Glomerular visceral epithelial cell (primary cell): ENCODE measurements at regions not wholly inside any gene's neighbourhood (a gene's known extent, or its start where the extent isn't known, plus 50 kb on each side); places are given as distances from the start of the nearest gene placed in this dataset.
"Not testable (repeated sequence)": the region's sequence is repeated elsewhere in the genome, so short reads cannot be mapped to it uniquely, and the experiment has no call there.

ENCODE experiments used
- DNase-seq: peaks from one replicate; pipeline ENCODE4 v3.0.0-alpha.2; 2016; ENCODE audit errors: extremely low spot score

DNA sequence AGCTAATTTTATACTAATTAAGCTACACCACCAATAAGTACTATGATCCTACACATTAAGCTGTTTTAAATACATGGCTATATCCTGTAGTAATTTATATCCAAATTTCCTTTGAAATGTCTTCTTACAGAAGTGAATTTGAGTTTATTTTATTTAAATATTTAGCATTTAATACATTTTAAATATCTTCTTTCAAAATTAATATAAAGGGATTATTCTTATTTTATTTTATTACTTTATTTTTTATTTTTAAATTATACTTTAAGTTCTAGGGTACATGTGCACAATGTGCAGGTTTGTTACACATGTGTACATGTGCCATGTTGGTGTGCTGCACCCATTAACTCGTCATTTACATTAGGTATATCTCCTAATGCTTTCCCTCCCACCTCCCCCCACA lies 310.9 kb upstream of the IZUMO3 start:
- not testable (repeated sequence) for DNase-seq

DNA sequence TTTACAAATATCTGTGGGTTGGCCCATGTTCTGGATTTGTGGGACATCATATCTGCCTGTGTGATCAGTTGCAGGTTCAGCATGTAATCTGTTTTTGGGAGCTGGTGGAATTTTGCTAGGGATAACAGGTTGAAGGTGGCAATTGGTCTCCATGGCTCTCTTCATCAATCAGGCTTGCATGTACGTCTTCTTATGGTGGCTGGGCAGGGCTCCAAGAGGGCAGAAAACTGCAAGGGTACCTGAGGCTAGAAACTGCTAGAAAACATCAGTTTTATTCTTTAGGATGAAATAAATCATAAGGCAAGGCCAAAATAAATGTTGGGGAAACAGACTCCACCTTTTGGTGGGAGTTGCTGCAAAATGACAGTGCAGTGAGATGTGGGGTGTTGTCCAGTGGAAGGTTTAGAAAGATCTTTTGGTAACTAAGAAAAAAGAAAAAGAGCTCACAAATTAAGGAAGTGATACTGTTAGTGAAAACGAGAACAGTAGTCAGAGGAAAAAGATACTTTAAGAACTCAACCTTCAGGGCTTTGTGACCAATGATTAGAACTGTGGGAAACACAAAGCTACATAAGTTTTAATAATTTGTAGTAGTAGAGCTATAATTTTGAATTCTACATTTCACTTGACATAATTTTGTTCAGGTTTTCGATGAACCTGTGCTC lies 300.7 kb upstream of the IZUMO3 start:
- no peak for DNase-seq

DNA sequence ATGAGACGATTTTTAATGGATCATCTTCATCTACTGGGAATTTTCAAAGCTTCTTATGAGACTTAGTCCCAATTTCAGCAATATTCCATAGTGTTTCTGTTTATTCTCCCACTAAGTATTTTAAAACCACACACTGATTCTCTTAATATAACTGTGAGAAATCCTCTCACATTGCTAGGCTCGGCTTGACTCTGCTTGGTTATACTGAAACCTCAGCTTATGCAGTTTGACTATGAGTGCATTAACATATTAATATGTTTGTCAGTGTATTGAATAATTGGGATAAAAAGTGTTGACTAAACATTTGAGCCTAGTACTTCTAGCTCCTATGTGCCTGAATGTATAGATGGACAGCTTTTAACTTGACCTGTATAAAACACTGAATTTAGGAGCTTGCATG lies 298.5 kb upstream of the IZUMO3 start:
- DNase-seq = no peak

DNA sequence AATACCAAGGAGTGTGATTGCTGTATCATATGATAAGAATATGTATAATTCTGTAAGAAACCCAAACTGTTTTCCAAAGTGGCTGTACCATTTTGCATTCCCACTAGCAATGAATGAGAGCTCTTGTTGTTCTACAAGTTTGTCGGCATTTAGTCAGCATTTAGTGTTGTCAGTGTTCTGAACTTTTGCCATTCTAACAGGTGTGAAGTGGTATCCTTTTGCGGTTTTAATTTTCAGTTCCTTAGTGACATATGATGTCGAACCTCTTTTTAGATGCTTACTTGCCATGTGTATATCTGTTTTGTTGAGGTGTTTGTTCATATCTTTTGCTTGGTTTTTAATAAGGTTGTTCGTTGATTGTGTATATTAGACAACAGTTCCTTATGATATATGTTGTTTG lies 296.3 kb upstream of the IZUMO3 start:
- no peak for DNase-seq

DNA sequence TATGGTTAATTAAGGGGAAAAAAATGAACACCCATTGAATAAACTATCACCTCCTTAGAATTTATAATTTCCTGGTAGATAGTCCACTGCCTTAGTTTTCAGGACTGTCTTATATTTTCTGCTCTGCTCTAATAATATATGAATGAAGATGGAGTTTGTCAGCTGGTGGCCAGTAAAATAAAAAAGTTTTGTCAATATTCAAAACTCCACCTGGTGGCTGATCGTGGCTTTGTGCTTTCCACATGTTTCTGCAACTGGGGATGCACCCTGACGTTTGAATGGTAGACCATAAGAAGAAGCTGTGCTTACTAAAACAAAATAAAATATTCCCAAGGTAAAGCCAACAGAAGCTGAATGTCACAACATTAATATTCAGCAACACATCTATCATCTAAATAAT lies 286.6 kb upstream of the IZUMO3 start:
- DNase-seq = peak; percentile 5

DNA sequence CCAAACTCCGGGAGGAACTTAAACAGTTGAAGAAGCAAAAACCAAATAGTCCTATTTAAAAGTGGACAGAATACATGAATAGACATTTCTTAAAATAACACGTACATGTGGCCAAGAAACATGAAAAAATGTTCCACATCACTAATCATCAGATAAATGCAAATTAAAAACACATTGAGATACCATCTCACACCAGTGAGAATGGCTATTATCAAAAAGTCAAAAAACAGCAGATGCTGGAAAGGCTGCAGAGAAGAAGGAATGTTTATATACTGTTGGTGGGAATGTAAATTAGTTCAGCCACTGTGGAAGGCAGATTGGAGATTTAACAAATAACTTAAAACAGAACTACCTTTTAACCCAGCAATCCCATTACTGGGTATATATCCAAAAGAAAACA lies 283.0 kb upstream of the IZUMO3 start:
- no peak for DNase-seq

DNA sequence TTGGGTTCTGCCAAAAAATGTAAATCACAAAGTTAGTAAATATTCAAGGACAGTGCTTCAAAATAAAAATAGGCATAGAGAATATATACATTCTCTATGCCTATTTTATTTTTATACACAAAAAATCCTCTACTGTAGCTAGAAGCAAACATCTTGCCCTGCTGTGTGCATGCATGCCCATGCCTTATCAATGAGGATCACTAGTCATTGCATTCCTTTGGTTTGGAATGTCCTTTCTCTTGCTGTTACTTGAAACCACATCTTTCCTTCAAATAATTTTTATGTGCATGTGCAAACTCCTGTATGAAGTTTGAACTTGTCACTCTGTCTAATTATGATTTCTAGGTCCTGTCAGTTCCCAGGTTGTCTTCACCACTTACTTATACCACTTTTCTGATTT lies 278.9 kb upstream of the IZUMO3 start:
- DNase-seq = no peak

DNA sequence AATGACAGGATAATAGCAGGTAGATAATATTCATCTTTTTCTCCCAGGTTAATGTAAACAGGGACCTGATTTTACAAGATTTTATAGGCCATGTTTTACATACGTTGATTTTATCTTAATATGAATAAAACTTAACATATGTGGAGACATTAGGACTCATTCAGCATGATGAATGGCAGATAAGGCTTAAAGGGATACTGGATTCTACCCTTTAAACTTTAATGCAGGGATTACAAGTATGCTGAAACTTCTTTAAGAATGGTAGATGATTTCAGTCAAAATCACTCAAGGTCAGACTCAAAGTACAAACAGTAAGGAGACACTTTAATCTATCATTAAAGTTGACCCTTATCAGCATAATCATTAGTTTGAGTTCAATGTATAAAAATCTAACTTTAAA lies 274.5 kb upstream of the IZUMO3 start:
- no peak for DNase-seq

DNA sequence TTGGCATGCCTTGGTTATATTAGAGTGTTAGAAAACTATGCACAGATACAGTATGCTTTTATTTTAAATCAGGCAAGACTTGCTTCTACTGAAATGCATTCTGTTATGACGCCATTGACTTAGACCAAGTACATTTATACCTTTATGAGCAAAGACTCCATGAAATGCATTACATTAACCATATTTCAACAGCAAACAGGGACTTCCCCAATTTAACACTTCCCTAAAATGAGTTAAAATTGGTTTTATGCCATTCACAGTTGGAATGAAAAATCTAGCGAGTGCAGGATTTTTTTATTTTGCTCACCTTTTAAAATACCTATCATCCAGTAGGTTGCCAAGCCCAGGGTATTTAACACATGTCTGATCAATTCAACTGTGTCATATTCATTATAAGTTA lies 272.1 kb upstream of the IZUMO3 start:
- DNase-seq = no peak

DNA sequence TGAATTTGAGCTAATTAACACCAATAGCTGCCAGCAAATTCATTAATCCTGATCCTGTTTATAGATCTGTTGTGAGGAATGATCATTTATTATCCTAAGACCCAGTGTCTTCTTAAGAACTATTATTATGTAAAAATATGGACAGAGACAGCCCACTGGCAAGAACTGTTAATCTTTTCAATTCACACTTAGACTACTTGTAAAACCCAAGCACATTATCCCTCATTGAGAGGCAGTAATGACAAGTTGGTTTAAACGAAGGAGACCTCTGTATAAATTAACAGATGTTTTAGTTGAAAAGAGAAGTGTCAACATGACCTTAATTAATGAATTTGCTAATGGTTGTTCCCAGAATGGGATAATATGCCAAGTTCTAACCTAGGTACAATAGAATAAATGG lies 270.3 kb upstream of the IZUMO3 start:
- no peak for DNase-seq

DNA sequence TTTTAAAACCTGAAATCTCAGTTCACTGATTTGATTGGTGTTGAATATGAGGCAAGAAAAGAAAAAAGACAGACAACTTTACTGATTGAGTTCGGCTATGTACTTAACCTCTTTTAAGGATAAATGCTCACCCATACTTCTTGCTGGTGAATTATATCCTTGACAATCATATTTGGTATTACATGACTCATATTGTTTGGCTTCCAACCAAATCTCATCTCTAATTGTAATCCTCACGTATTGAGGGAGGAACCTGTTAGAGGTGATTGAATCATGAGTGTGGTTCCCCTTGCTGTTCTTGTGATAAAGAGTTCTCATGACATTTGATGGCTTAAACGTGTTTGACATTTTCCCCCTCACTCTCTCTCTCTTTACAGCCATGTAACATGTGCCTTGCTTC lies 255.6 kb upstream of the IZUMO3 start:
- no peak for DNase-seq

DNA sequence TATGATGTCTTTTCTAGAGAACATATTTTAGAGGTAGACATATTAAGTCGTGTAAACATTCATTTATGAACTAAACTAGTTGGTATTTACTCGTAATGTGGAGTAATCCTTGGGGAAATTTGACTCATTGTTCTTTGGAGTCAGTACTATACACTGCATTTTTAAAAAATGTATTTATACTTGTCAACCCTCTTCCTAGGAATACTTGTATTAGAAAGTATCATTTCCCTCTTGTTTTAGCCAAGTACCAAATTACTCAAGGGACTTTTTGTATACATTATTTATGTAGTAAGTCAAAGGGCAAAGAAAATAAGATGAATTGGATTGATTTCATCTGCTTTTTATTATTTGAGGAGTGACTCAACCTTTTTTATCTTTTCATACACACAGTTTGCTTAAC lies 248.1 kb upstream of the IZUMO3 start:
- no peak for DNase-seq

DNA sequence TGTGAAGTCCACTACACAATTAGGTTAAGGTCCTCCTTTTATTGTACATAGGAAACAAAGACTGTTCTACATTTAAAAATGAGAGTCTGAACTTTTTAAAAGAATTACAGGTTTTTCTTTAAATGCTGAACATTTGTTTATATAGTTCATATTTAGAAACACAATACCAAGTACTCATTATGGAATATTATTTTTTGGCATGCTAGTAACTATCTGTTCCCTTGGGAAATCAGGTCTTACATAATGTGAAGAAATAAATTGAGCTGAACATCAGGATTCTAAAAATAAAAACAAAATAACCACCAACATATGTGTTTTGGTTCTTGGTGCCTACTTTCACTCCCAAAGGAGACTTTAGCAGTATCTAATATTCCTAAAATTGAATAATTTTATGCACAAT lies 230.5 kb upstream of the IZUMO3 start:
- DNase-seq = no peak

DNA sequence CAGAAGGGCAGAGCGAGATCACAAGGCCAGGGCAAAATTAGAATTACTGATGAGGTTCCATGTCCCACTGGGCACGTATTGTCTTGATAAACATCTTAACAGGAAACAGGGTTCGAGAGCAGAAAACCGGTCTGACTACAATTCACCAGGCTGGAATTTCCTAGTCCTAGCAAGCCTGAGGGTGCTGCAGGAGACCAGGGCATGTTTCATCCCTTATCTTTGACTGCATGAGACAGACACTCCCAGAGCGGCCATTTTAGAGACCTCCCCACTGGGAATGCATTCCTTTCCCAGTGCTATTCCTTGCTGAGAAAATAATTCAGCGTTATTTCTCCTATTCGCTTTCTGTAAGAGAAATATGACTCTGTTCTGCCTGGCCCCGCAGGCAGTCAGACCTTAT lies 228.5 kb upstream of the IZUMO3 start:
- DNase-seq = not testable (repeated sequence)

DNA sequence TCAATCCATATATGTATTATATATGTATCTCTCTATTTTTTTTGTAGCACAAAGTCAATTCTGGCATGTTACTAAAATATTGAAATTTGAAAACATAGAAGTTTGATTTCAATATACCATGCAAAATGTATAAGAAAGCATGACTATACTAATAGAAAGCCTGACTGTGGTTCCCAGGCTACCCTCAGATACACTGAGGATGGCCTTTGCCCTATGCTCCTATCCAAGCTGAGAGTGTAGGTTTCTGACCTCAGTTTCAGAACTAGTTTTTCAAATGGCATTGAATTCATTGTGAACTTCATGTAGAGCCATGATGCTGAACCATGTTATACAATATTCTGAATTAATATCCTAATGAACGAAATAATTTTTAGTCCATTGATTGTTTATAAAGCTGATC lies 220.4 kb upstream of the IZUMO3 start:
- DNase-seq = no peak

DNA sequence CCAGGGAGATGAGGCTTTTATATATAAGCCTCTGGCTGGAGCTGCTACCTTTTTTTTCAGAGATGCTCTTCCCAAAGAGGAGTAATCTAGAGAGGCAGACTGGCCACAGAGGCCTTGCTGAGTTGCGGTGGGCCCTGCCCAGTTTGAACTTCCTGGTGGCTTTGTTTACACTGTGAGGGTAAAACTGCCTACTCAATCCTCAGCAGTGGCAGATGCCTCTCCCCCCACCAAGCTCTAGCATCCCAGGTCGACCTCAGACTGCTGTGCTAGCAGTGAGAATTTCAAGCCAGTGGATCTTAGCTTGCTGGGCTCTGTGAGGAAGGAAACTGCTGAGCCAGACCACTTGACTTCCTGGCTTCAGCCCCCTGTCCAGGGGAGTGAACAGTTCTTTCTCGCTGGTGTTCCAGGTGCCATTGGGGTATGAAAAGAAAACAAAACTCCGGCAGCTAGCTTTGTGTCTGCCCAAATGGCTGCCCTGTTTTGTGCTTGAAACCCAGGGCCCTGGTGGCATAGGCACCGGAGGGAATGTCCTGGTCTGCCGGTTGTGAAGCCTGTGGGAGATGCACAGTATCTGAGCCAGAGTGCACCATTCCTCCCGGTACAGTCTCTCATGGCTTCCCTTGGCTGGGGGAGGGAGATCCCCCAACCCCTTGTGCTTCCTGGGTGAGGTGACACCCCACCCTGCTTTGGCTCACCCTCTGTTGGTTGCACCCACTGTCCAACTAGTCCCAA lies 219.5 kb upstream of the IZUMO3 start:
- no peak for DNase-seq

DNA sequence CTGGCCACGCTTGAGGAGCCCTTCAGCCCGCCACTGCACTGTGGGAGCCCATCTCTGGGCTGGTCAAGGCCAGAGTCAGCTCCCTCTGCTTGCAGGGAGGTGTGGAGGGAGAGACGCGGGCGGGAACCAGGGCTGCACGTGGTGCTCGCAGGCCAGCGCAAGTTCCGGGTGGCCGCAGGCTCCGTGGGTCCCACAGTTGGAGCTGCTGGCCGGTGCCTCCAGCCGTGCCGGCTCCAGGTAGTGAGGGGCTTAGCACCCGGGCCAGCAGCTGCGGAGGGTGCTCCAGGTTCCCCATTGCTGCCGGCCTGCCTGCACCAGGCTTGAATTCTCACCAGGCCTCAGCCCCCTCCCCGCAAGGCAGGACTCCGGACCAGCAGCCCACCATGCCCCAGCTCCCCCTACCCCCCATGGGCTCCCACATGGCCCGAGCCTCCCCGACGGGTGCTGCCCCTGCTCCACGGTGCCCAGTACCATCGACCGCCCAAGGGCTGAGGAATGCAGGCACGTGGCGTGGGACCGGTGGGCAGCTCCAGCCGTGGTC lies 192.8 kb upstream of the IZUMO3 start:
- no peak for DNase-seq

DNA sequence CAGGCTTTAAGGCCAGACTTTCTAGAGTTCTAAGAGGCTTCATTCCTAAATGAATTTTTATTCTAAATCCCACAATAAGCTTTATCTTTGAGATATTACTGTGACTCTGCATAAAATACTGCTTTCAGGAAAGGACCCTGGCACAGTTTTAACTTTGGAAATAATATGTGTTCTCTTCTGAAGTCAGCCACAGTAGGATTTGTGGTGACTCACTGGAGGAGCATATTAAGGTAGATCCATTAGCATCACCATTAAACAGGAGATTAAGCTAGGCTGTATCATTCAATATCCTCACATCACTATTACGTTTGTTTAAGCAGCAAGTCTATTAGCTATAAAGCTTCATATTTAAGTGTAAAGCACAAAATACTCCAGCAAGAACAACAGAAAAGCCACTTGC lies 186.1 kb upstream of the IZUMO3 start:
- DNase-seq = no peak

DNA sequence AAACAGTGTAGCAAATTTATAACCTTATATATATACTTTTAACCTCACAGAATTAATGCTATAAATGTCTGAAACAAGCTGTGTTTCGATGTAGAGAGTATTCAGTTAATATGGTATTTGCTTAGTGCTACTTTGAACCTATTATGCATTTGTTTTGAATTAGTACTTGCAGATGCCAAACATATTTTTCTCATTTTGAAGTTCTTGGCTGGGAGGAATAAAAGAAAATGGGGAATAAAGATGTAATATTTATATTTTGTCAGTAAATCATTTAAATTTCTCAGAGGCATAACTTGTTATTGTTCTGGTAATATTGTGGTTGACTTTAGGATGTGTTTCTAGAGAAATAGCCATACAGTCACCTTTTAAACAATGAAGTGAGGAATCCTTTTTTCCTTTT lies 175.9 kb upstream of the IZUMO3 start:
- no peak for DNase-seq

DNA sequence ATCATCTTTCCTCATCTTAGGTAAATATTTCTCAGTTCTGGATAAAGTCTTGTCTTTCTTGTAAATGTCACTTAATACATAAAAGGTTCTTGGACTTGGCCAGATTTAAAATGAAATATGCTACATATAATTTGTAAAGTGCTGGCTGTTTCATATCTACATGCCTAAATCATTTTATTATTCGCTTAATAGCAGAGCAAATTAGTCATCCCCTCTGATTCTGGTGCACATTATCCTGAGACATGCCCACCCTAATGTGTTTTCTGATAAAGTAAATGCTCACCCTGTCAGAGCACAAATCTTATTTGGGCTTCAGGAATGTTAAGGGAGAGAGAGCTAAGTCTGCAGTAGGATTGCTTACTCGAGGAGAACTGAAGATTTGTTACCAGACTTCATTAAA lies 166.5 kb upstream of the IZUMO3 start:
- no peak for DNase-seq

DNA sequence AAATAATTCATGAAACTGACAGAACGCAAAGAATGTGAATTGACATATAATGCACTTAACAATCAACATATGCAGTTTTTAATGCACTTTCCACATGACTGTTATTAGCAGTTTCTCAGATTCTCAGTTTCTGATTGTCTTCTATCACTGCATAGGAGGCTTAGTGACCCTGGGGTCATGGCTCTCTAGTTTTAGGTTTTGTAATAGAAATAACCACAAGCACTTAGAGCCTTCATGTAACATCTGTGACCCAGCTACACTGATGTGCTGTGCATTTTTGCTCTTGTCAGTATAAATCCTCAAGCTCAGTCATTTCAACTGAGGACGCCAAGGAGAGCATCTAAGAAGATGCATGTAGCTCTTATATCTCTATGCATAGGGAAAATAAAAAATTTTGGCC lies 163.1 kb upstream of the IZUMO3 start:
- DNase-seq = no peak

DNA sequence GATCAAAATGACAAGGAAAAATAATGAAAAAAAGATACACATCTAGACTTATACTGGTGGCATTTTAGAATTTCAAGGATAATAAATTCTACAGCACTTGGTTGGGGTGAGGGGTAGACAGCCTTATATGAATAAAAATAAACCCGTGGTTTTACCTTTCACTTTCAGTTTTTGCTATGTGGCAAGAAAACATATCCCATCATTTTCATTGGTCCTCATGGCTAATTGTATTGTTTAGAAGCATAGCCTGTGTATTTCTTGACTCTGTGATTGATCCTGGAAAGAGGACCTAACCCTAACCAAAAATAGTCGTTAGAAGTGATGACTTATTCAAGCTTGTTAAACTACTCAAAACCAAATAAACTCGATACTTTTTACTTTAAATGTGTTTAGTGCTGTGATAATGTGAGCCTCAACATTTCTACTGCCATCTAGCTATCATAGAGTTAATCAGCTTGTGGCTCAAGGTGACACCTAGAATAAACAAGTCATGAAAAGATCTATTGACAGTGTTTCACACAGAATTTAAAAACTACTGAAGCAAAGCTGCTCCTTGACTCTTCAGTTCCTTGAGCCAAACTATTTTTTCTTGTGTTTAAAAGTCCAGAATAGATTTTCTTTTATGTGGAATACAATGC lies 153.3 kb upstream of the IZUMO3 start:
- peak; percentile 1 for DNase-seq

DNA sequence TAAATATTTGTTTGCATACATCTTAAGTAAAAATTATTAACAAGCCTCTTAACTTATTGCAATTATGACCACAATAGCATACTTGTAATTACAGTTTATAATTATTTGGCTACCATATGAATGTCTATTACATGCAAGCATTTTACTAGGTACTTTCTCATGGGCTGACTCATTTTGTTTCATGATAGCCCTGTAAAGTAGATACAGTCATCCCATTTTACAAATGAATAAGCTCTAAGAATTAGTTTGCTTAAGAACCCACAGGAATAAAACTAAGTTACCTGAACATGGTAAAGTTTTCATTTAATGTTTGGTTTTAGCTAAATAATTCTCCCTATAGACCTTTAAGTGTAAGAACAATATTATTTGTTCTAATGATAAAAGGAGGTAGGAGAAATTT lies 126.6 kb upstream of the IZUMO3 start:
- no peak for DNase-seq
